H1 (cell line): ENCODE measurements at regions not wholly inside any gene's neighbourhood (a gene's known extent, or its start where the extent isn't known, plus 50 kb on each side); places are given as distances from the start of the nearest gene placed in this dataset.

ENCODE experiments used
- CTCF ChIA-PET: fragments of 300-600 bp; sonication (Branson Sonifier 250); formaldehyde crosslinking; loops from one replicate; lab custom pipeline; 2021; ENCODE audit not compliant: partially characterized antibody; lab: Charles Lee
- POLR2A ChIA-PET: fragments of 300-600 bp; sonication (Branson Sonifier 250); formaldehyde crosslinking; loops from one replicate; lab custom pipeline; 2021; ENCODE audit warnings: inconsistent platforms; ENCODE audit not compliant: partially characterized antibody; lab: Charles Lee
- DNase-seq, 2 experiments: peaks; one replicate each; pipeline versions ENCODE4 v3.0.0 to v3.0.0-alpha.2; 2010 to 2022; ENCODE audit warnings: low spot score in 2 of 2, low read depth in 1 of 2, mixed read lengths in 1 of 2
- FAIRE-seq: peaks from 2 replicates; lab custom pipeline; 2011; peaks lifted over from hg19 to GRCh38; lab: Jason Lieb, UNC
- H2AFZ ChIP-seq: 2 replicates; pipeline ENCODE4 v1.8.1; 2012; ENCODE audit warnings: low read length, inconsistent platforms
- H2AK5ac ChIP-seq: 2 replicates; pipeline ENCODE4 v1.6.1; 2013; ENCODE audit warnings: low read depth, low read length
- H2BK120ac ChIP-seq: replicated peaks from 2 replicates; pipeline ENCODE3; 2013; ENCODE audit warnings: low read depth, low read length, inconsistent platforms
- H2BK12ac ChIP-seq: 2 replicates; pipeline ENCODE4 v1.6.1; 2013; ENCODE audit warnings: low read depth, low read length
- H2BK15ac ChIP-seq: 2 replicates; pipeline ENCODE4 v1.6.1; 2013; ENCODE audit warnings: low read length
- H2BK20ac ChIP-seq: 2 replicates; pipeline ENCODE4 v1.6.1; 2013; ENCODE audit warnings: low read length
- H2BK5ac ChIP-seq: 2 replicates; pipeline ENCODE4 v1.6.1; 2013; ENCODE audit warnings: low read depth, low read length
- H3K14ac ChIP-seq: 2 replicates; pipeline ENCODE4 v1.6.1; 2013; ENCODE audit warnings: inconsistent platforms; ENCODE audit not compliant: insufficient read length
- H3K18ac ChIP-seq: 2 replicates; pipeline ENCODE4 v1.6.1; 2013; ENCODE audit warnings: low read length; ENCODE audit errors: extremely low read depth
- H3K23ac ChIP-seq: 2 replicates; pipeline ENCODE4 v1.6.1; 2013; ENCODE audit warnings: inconsistent platforms; ENCODE audit not compliant: insufficient read length
- H3K23me2 ChIP-seq: 2 replicates; pipeline ENCODE4 v1.6.1; 2013; ENCODE audit warnings: low read depth, low read length
- H3K27ac ChIP-seq: 2 replicates; pipeline ENCODE4 v1.6.1; 2011; ENCODE audit warnings: low read depth, low read length, inconsistent platforms
- H3K27me3 ChIP-seq, 4 experiments: replicated peaks in 1 of 4; 1 replicate in 1 of 4; 2 replicates in 3 of 4; pipeline versions ENCODE4 v1.6.1 to v1.8.1; 2011 to 2013; ENCODE audit warnings: low read length in 3 of 4, mild to moderate bottlenecking in 3 of 4, inconsistent platforms in 2 of 4, mixed read lengths in 2 of 4, moderate library complexity in 1 of 4; ENCODE audit not compliant: control insufficient read depth in 3 of 4, insufficient read depth in 3 of 4; ENCODE audit errors: extremely low read depth in 1 of 4
- H3K36me3 ChIP-seq, 4 experiments: 2 replicates each; pipeline versions ENCODE4 v1.6.1 to v1.8.1; 2011 to 2013; ENCODE audit warnings: mild to moderate bottlenecking in 4 of 4, low read length in 3 of 4, moderate library complexity in 2 of 4, control low read depth in 1 of 4, inconsistent platforms in 1 of 4; ENCODE audit not compliant: insufficient read depth in 4 of 4, control insufficient read depth in 2 of 4
- H3K4ac ChIP-seq: replicated peaks from 2 replicates; pipeline ENCODE3; 2013; ENCODE audit warnings: low read length, low read depth, mixed read lengths, inconsistent platforms; ENCODE audit not compliant: insufficient read length
- H3K4me1 ChIP-seq, 4 experiments: replicated peaks in 1 of 4; 1 replicate in 1 of 4; 2 replicates in 3 of 4; pipeline versions ENCODE4 v1.6.1 to v1.8.1; 2011 to 2013; ENCODE audit warnings: low read length in 3 of 4, inconsistent platforms in 2 of 4, mixed read lengths in 1 of 4; ENCODE audit not compliant: insufficient read depth in 4 of 4, control insufficient read depth in 3 of 4
- H3K4me2 ChIP-seq, 2 experiments: 2 replicates each; pipeline versions ENCODE4 v1.6.1 to v1.8.1; 2011 to 2013; ENCODE audit warnings: low read depth in 2 of 2, low read length in 2 of 2, control low read depth in 1 of 2, inconsistent platforms in 1 of 2, mild to moderate bottlenecking in 1 of 2; ENCODE audit not compliant: insufficient read depth in 1 of 2
- H3K4me3 ChIP-seq, 4 experiments: fragments of 200-600, 300-600 bp in 1 of 4; sonication (generic), shearing (Covaris generic), sonication (Bioruptor Twin) in 1 of 4; 2 replicates each; pipeline versions ENCODE4 v1.5.1 to v1.8.1; 2011 to 2016; ENCODE audit warnings: low read length in 4 of 4, low read depth in 3 of 4, control low read depth in 2 of 4, inconsistent platforms in 2 of 4, mild to moderate bottlenecking in 2 of 4, mixed read lengths in 1 of 4, moderate library complexity in 1 of 4; ENCODE audit not compliant: insufficient read depth in 2 of 4; ENCODE audit errors: extremely low read depth in 1 of 4
- H3K56ac ChIP-seq: replicated peaks from 2 replicates; pipeline ENCODE3; 2013; ENCODE audit warnings: low read depth, mild to moderate bottlenecking, mixed read lengths, low read length, inconsistent platforms; ENCODE audit not compliant: insufficient read length
- H3K79me1 ChIP-seq: 2 replicates; pipeline ENCODE4 v1.6.1; 2013; ENCODE audit warnings: low read depth, low read length, control low read depth
- H3K79me2 ChIP-seq, 2 experiments: 2 replicates each; pipeline versions ENCODE4 v1.6.1 to v1.8.1; 2012 to 2013; ENCODE audit warnings: low read length in 2 of 2, mild to moderate bottlenecking in 2 of 2, inconsistent platforms in 1 of 2; ENCODE audit not compliant: insufficient read depth in 2 of 2, control insufficient read depth in 1 of 2
- H3K9ac ChIP-seq, 4 experiments: replicated peaks in 1 of 4; 1 replicate in 1 of 4; 2 replicates in 3 of 4; pipeline versions ENCODE4 v1.6.1 to v1.8.1; 2011 to 2013; ENCODE audit warnings: low read depth in 3 of 4, low read length in 3 of 4, control low read depth in 2 of 4, mild to moderate bottlenecking in 2 of 4, moderate library complexity in 2 of 4, inconsistent platforms in 1 of 4; ENCODE audit errors: extremely low read depth in 1 of 4
- H3K9me3 ChIP-seq, 2 experiments: 2 replicates each; pipeline versions ENCODE4 v1.6.1 to v1.8.1; 2012 to 2013; ENCODE audit warnings: mild to moderate bottlenecking in 2 of 2, moderate library complexity in 2 of 2, control low read depth in 1 of 2, inconsistent platforms in 1 of 2, low read depth in 1 of 2, low read length in 1 of 2, mixed read lengths in 1 of 2; ENCODE audit not compliant: insufficient read depth in 2 of 2
- H4K20me1 ChIP-seq, 2 experiments: replicated peaks in 1 of 2; 2 replicates each; pipeline versions ENCODE3 to v1.8.1; 2011 to 2013; ENCODE audit warnings: inconsistent platforms in 2 of 2, low read length in 2 of 2, mild to moderate bottlenecking in 1 of 2; ENCODE audit not compliant: insufficient read depth in 2 of 2, control insufficient read depth in 1 of 2
- H4K5ac ChIP-seq: 2 replicates; pipeline ENCODE4 v1.6.1; 2013; ENCODE audit warnings: low read length, low read depth, mixed read lengths, inconsistent platforms; ENCODE audit not compliant: insufficient read length
- H4K8ac ChIP-seq: 2 replicates; pipeline ENCODE4 v1.8.0; 2013; ENCODE audit warnings: mild to moderate bottlenecking, moderate library complexity, low read length, inconsistent platforms; ENCODE audit not compliant: insufficient read depth; ENCODE audit errors: extremely low read depth
- H4K91ac ChIP-seq: replicated peaks from 2 replicates; pipeline ENCODE3; 2013; ENCODE audit warnings: low read length, mixed read lengths, inconsistent platforms; ENCODE audit not compliant: insufficient read length
- RAD21 ChIP-seq, 2 experiments: IDR thresholded peaks in 1 of 2; conservative IDR thresholded peaks in 1 of 2; 2 replicates each; pipeline ENCODE4 v1.6.1; 2011; ENCODE audit warnings: low read depth in 2 of 2, low read length in 2 of 2, improper control_type of control experiment in 1 of 2, inconsistent platforms in 1 of 2, mild to moderate bottlenecking in 1 of 2, moderate library complexity in 1 of 2
- RBBP5 ChIP-seq: IDR thresholded peaks from 2 replicates; pipeline ENCODE4 v1.7.1; 2012; ENCODE audit warnings: low read depth, mild to moderate bottlenecking, inconsistent platforms, low read length, moderate library complexity, borderline replicate concordance
- RNF2 ChIP-seq: fragments of 200-900, 300-1000 bp; sonication (generic); IDR thresholded peaks from 2 replicates; pipeline ENCODE4 v1.7.1; 2016; ENCODE audit warnings: borderline replicate concordance, low read depth, mild to moderate bottlenecking, antibody characterized with exemption, low read length; ENCODE audit not compliant: poor library complexity, severe bottlenecking; ENCODE audit errors: missing control alignments
- SP2 ChIP-seq: IDR thresholded peaks from 2 replicates; pipeline ENCODE4 v1.6.1; 2012; ENCODE audit warnings: mild to moderate bottlenecking, low read length, inconsistent platforms
- YY1 ChIP-seq: IDR thresholded peaks from 2 replicates; pipeline ENCODE4 v1.6.1; 2011; ENCODE audit warnings: low read depth, mild to moderate bottlenecking, low read length
- WGBS, 2 experiments: shearing (Covaris generic) in 1 of 2; methylation state at CpG; one replicate each; pipeline versions ENCODE4 v1.1.6 to v1.1.7; 2013 to 2015; ENCODE audit warnings: low lambda C conversion rate in 2 of 2, mixed read lengths in 2 of 2, inconsistent platforms in 1 of 2, low coverage in 1 of 2, missing lambda C conversion rate in 1 of 2; ENCODE audit not compliant: insufficient replicate concordance in 2 of 2, insufficient coverage in 1 of 2, insufficient read length in 1 of 2; ENCODE audit errors: extremely low coverage in 1 of 2, missing lambda C conversion rate in 1 of 2; 5-methylcytosine and 5-hydroxymethylcytosine counted together

DNA sequence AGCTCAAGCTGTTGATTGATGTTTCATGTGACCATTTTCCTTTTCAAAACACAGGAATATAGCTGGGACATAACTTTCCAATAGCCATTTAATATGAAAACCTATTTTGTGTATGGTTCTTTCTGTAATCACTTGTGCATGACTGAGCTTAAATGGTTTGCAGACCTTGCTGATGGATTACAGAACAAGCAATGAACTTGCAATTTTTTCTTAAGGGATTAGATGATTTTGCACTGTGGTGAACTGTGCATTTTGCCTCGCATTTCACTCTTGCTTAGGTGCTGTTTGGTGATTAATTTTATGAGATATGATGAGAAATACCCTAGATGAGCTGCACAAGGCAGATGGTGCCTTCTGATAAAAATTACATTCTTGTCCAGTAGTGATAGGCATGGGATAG, 419.0 kb upstream of the FBXO33 start:
- Histone ChIP-seq H2AK5ac (no peak overlapping the region), H3K27ac (no peak overlapping the region), H2BK12ac (no peak overlapping the region), H2AFZ (no peak overlapping the region), H3K18ac (no peak overlapping the region), H3K9ac (no peak overlapping the region), H3K4me1 (no peaks in the 10 kb centered on the region), H3K4me3 (no peak overlapping the region), H3K14ac (no peak overlapping the region), H2BK120ac (no peak overlapping the region), H3K36me3 (no peaks in the 10 kb centered on the region), H3K23ac (no peak overlapping the region), H2BK20ac (no peak overlapping the region), H3K4me2 (no peak overlapping the region), H2BK5ac (no peak overlapping the region), H3K27me3 (no peaks in the 10 kb centered on the region), H3K23me2 (no peaks in the 10 kb centered on the region; the same call in 1 of the 2 replicates), H4K5ac (no peak overlapping the region), H4K91ac (no peak overlapping the region), H2BK15ac (no peak overlapping the region), H3K56ac (no peak overlapping the region), H3K4ac (no peak overlapping the region), H3K9me3 (no peaks in the 10 kb centered on the region), H3K79me2 (no peaks in the 10 kb centered on the region), H3K79me1 (no peaks in the 10 kb centered on the region), H4K20me1 (no peaks in the 10 kb centered on the region), H4K8ac (no peak overlapping the region)
- ChIA-PET CTCF (no interaction called here), POLR2A (no interaction called here)
- no peak for FAIRE-seq
- WGBS, 2 experiments, result 78% methylated on average over 1 of the region's 1 CpG; no CpG with 5 or more reads in 1 of the 2 experiments
- no peak for DNase-seq
- TF ChIP-seq RBBP5 (no peak), RAD21 (IDR thresholded peaks at IDR 0.05 in 1 of 2, conservative IDR thresholded peaks at IDR 0.05 in 1 of 2; ENCODE audit: low read depth in 2 of 2, low read length in 2 of 2) (no peak), YY1 (no peak), SP2 (no peak), RNF2 (no peak)
